UCSD-AML1 (cell line): ENCODE measurements at regions not wholly inside any gene's neighbourhood (a gene's known extent, or its start where the extent isn't known, plus 50 kb on each side); places are given as distances from the start of the nearest gene placed in this dataset.
"Not testable (repeated sequence)": the region's sequence is repeated elsewhere in the genome, so short reads cannot be mapped to it uniquely, and the experiment has no call there.

Source experiments
- DNase-seq: peaks from one replicate; lab custom pipeline; 2025; ENCODE audit not compliant: unreplicated experiment; lab: John Stamatoyannopoulos, UW

DNA sequence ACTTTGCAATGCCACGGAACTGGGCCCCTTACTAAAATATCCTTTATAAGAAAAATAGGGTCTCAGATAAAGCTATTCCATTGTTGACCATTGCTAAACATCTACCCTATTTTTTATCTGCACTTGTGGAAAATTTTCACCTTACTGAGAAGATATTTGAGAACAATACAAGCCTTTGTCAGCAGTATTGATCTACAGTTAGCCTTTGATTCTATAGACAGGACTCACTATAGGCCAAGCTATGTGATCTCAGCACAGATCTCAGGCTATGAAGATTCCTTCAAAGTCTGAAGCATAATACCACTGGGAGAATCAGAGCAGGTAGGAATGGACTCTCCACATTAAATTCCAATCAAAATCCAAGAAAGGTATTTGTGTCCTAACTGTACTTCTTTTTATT lies 1099.7 kb downstream of the DIAPH3 start:
- no peak for DNase-seq

DNA sequence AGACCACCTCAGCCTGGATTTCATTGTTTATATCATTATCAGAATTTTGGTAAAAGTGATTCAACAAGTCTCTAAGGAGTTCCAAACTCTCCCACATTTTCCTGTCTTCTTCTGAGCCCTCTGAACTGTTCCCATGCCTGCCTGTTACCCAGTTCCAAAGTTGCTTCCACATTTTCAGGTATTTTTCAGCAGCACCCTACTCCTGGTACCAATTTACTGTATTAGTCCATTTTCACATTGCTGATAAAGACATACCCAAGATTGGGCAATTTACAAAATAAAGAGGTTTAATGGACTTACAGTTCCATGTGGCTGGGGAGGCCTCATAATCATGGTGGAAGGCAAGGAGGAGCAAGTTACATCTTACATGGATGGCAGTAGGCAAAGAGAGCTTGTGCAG lies 1087.3 kb downstream of the DIAPH3 start:
- DNase-seq: not testable (repeated sequence)

DNA sequence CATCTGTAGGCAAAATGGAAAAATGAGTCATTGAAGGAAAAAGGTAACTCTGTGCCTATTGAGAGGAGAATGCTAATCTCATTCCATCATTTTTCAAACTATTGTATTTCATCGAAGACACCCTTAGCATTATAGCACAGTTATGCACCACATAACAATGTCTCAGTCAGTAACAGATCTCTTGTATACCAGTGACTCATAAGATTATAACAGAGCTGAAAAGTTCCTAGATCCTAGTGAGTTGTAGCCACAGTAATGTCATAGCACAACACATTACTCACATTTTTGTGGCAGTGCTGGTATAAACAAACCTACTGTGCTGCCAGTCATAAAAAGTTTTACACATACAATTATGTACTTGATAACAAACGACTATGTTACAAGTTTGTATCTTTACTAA lies 1077.6 kb downstream of the DIAPH3 start:
- no peak for DNase-seq

DNA sequence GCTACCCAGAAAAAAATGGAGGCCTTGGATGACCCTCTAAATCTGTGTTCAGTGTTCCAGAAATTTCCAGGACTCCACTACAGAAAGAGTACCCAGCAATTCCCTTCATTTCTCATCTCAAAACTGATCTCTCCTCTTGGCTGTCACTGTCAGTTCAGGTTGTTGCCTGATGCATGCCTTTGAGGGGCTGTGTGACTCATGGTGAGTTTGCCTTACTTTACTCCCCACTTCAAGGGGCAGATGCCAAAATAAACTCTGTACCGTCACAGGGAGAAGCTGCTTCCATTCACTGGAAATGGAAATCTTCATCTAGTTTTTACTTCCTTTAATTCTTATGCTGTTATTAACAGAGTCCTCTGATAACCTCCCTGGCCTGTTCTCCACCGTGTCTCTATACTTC lies 1075.0 kb downstream of the DIAPH3 start:
- DNase-seq: no peak

DNA sequence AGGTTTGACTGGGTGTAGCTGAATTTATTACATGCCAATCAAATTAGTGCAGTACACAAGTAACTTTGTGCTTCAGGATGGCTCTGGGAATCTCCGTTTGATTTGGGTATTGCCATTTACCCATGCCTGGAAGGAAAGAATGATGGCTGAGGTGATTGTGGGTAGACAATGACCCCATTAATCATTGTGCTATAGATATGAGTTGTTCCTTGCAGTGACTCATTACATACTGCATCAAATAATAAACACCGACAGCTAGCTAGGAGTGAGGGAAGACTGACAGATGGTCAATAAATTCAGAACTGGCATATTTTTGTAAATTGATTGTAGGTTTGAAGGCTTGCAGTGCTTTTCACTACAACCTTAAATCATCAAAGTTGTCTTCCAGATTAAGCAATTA lies 1069.5 kb downstream of the DIAPH3 start:
- no peak for DNase-seq

DNA sequence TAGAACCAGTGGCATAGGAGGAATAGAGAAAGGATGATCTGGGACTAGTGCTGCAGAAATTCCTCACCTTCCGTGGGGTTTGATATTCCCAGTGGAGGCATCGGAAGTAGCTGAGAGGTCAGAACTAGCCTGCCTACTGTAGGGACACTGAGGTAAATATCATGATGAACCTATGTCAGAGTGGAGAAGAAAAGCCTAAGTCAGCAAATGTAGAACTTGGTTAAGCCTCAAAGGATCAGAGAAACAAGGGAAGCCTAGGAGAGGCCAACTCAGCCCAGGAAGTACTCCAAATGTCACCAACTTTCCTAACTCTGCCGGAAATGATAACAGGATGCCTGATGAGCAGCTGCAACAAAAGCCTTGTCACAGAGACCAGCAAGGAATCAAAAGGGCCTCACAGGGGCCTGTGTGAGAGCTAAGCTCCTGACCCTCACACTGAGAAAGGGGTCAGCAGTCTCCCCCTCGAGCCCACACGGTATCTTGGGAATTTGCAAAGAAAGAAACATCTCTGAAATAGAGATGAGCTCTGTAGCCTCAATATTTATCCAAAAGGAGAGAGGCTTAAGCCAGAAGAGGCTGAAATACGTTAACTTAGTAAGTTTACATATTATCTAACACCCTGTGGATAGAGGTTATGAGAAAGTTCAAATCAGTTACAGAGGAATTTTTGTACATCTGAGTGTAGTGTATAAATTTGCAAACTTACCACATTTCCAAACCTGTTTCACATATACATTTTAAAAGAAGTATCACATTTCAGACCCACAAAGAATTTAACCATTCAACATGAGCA lies 1064.3 kb downstream of the DIAPH3 start:
- DNase-seq: peak; percentile 9

DNA sequence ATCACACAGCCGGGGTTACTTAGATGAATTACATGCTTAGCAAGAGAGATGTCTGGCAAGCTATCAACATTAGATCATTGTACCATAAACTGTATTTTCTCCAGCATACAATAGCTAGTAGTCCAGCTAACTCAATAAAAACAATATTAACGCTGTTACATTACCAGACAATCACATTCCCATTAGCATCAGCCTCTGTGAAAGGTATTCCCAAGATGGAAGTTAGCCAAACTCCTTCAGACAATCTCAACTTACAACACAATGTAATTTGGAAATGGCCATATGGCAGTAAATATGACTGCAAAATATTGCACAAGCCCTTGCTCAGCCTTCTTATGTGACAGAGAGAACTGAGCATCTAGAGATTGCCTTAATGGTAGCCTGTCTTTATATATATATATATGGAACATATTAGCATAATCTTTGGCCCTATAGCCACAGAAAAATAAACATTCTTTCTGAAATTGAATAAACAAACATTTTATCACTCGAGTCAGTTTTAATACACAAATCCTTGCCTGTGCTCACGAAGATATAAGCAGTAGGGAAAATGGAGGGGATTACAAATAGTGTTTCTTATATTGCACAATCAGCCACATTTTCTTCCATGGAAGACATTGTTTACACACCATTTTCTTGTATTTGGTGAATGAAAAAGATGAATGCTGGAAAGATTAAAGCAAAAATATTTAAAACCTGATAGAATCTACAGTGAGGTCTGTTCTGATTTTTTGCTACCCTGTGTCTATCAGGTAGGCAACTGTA lies 1060.5 kb downstream of the DIAPH3 start:
- DNase-seq: no peak

DNA sequence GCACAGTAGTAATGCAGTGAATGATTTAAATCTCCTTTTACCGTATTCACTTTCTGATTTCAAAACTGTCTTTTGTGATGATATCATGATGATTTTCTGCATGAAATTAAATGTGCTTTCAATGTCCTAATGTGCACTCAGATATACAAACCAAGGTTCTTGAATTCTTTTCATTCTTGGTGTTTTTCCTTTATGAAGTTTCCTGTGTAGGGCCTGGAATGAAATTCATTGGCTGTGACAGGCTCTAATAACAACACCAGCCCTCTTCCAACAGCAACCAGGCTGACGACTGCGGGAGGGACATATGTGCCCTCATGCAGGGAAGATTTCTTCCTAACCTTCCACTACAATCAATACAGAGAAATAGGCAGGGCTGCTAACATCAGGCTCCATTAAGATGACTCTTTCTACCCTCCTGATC lies 1052.0 kb downstream of the DIAPH3 start:
- DNase-seq: no peak

DNA sequence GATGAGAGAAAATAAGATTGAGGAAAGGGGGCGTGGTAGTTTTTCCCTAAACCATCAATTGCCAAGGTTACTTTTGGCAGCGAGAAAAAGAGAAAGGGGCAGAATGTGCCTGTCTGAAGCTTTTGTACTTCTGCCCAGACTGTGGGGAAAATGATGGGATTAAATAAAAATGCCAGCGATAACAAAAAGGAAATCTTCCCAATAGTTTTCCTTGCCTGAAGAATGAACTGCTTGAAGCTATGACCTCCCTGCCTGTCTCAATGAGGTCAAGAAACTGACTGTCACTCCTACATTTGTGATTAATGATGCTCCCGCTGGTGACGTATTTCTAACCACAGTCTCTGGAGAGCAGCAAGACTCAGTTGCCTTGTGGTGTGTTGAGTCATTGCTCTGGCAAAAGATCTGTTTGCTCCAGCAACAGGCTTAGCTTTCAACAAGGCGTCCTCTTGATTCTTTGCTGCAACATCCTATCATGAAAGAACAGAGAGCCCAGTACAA lies 1051.5 kb downstream of the DIAPH3 start:
- peak; percentile 4 for DNase-seq

DNA sequence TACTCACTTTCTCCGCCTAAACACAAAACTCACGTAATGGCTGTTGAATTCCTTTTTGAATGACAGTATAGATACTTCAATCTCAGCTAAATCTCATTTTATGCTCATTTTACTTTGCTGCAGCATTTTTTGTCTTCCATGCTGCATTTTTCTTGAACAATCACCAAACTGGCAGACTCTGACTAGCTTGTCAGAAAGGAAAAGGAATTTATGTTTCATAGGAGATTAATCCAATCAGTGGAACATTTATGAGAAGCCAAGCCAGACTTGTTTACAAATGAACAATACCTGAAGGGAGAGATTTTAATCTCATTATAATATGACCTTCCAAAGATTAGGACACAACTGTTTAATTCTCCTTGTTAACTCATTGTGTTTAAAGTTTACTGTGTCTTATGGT lies 1044.3 kb downstream of the DIAPH3 start:
- DNase-seq: no peak

DNA sequence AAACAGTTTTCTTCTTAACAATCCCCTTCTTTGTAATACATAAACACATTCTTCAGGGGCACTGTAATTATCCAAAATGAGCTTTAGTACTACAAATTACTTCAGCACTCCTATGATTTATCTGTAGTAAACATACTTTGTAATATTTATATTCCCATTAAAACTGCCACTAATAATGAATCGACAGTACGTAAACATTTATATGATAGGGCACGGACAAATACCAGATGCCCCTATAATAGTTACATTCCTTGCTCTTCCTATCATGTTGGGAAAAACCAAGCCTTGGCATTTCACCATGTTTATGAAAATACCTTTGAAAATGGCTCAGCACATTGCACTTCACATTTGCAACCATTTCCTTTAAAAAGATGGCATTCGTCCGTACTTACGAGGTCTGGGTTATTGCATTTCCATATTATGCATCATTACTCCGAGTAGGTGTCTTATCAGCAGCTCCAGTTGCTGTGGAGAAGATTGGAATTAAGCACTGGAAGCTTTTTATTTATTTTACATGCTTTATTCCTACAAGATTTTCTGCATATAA lies 1043.4 kb downstream of the DIAPH3 start:
- no peak for DNase-seq

DNA sequence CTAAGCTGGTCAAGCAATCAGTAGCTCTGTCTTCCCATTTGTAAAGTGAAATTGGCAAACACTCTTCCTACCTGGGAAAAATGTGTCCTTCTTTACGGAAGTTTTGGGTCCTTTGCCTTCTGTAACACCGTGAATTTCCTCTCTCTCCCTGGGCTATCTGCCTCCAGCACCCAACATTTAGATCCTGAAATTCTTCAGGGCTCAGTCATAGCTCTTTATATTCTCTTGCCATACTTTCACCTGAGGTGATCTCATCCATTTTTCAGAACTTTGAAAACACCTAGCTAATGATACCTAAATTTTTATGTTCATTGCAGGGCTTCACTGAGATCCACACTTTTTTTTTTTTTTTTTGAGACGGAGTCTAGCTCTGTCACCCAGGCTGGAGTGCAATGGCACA lies 1042.2 kb downstream of the DIAPH3 start:
- no peak for DNase-seq

DNA sequence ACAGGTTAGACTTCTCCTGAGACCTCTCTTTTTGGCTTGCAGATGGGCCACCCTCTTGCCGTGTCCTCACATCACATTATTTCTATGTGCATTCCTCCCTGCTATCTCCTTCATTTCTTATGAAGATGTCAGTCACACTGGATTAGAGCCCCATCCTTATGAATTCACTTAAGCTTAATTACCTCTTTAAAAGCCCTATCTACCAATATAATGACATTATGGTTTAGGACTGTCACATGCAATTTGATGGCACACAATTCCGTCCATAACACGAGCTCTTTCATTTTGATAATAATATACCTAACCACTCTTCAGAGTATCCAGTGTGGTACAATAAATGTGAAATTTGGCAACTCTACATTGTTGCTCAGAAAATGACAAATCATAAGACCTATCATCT lies 1037.3 kb downstream of the DIAPH3 start:
- no peak for DNase-seq

DNA sequence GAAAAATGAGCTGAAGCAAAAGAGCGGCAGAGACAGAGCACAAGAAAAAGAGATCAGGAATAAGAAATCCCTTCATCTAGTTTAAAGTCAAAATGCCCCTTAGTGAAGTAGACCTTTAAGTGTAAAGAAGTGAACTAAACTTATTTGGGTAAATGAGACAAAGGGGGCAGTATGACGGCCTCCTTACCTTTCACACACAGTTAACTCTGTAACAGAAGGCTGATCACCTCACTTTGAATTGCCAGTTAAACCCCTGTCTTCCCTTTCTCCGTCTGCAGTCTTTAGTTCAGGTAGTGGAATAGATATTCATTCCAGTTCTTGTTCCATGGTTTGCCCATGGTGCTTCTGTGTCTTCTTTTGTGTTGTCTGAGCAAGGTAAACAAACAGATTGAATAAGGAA lies 1029.8 kb downstream of the DIAPH3 start:
- DNase-seq: no peak

DNA sequence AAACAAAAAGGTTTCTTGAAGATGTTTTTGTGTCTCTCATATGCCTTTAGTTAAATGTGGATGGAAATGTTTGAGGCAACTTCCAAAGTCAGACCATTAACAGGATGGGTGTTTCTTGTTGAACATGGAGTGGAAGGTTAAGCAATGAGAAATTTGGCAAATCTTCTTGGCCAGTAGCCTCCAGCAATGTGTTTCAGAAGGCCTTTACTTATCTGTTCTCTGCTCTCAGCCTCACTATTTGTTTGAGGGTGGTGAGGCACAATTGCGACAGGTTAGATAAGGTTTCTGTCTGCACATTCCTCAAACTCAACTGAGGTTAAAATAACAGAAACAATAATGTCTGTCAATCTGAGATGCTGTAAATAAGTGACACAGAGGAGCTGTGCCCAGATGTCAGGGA lies 1019.0 kb downstream of the DIAPH3 start:
- DNase-seq: no peak

DNA sequence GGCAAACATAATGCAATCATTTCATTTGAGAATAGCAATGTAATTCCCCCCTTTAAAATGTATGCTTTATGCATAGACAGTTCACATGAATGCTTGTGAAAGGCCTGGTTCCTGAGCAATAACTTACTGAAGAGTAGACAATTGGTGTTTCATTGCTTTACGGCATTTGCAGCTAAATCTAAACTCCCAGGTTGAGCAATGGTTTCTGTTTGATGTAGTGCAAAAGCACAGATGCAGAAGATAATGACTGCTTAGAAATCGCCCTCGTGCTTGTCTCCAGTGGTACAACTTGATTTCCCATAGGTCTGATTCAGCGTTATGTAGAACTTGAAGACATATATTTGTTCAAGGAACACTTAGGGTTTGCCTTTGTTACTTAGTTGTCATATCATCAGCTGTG lies 1018.3 kb downstream of the DIAPH3 start:
- DNase-seq: no peak

DNA sequence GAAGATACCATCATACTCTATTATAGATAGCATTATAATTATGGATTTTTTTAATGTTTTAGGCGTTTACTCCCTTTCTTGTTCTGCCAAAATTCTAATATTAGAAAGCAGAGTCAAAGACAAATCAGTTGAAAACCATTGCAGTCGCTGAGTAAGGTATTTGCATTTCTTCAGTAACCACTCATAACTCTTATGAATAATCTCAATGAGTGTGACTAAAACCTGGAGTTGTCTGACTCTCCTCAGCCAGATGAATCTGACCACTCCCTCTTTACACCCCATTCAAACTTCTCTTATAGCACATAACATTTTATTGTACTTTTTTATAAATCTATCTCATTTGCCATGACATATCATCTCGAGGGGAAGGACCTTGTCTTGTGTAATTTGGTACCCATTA lies 1006.5 kb downstream of the DIAPH3 start:
- DNase-seq: no peak

DNA sequence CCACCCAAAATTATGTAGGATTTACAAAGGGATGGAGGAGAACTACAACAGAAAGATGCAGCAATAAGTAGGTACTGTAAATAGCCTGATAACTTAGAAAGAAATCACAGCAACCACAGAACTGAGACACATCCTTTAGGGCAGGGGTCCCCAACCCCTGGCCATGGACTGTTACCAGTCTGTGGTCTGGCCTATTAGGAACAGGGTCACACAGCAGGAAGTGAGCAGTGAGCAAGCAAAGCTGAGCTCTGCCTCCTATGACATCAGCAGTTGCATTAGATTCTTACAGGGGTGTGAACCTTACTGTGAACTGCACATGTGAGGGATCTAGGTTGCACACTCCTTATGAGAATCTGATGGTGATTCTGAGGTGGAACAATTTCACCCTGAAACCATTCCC lies 997.6 kb downstream of the DIAPH3 start:
- peak; percentile 3 for DNase-seq

DNA sequence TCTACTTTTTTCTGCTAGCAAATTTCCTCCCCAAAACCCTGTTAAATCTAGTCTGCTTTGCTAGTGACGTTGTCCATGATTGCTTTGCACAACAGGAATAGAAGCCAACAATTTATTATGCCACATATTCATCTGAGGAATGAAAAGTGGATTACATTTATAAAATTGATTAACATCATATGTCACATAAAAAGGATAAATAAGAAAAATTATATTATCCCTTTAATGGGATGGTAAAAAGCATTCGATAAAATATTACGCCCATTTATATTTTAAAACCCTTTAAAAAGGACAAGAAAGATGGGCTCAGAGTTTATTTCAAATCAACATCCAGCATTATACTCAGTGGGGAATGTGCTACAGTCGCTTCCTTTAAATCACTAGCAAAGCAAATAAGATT lies 991.7 kb downstream of the DIAPH3 start:
- DNase-seq: no peak

DNA sequence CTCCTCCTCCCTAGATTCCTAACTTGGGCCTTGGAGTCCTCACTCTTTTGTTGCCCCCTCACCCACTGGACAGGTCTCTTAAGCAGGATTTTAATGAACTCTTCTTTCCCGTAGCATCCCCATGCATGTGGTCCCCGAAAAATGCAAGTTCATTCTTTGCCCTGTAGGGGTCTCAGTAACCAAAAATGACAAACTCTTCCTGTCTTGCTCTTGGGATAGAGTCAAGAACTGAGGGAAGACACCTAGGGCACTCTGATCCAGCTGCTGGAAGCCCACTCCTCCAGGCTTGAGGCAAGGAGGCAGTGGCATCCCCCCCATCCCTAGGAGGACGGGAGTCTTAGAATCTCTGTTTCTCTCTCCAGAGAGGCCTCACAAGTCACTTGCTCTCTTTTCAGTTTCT lies 987.0 kb downstream of the DIAPH3 start:
- DNase-seq: peak; percentile 2

DNA sequence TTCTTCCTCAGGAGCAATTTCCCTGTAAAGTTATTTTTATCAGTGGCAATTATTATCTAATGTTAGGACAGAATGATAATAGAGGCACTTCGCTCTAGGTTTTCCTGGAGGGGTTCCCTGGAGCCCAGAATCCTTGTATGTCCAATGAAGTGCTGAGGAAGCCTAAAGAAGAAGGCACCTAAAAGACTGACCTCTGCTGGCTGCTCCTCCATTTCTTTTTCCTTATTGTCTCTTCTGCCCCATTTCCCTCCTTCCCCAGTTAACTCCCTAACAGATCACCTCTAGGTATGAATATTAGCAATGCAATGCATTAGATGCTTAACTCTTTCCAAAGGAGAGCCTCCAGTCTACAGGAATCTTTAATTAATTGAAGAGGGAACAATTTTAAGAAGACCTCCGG lies 985.4 kb downstream of the DIAPH3 start:
- no peak for DNase-seq

DNA sequence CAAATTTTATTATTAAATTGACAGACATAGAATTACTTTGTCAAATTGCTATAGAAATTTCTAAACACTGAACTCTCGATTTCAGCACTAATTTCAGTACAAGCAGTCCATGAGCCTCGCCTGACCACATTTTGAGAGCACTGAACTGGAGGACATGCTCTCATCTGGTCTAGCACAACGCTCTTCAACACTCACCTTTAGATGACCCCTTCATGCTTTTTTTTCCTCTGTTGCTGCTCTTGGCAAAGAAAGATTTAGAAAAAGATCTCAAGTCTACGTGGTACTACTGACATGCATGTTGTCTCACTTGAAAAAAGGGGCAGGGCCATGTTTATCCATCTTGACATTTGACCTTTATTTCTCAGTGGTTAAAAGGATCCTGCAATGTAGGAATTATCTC lies 981.5 kb downstream of the DIAPH3 start:
- no peak for DNase-seq
